ENCODE measurements at regions not wholly inside any gene's neighbourhood (a gene's known extent, or its start where the extent isn't known, plus 50 kb on each side); places are given as distances from the start of the nearest gene placed in this dataset.

DNA sequence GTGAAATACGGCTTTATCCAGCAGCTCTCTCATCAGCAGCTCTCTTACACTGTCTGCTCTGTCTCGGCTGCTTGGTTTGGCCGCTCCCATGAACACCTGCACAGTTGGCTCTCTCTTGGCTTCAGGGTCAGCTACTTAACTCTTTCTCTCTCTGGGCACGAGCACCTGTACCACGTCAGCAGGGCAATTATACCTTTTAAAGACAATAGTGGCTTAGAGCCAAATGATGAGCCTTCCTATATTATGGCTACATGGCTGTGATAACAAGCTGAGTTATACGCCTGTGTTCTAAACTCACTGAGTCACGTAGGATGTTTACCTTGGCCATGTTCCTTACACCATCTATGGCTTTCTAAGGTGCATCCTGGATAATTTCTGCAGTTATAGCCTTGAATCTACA is 69.2 kb upstream of the CTNND2 start:
- Histone ChIP-seq H3K27ac (no peak overlapping the region), H3K4me3 (no peak overlapping the region), H3K27me3 (no peaks in the 10 kb centered on the region), H3K36me3 (no peaks in the 10 kb centered on the region), H3K9me3 (no peaks in the 10 kb centered on the region), H3K4me1 (no peaks in the 10 kb centered on the region)
- intact Hi-C loops (cut with DNase I; ENCODE audit: low total_unique reads): no loop called here
- no peak for TF ChIP-seq POLR2AphosphoS5 (IDR thresholded peaks at IDR 0.05)
- TF ChIP-seq, protein P1, sequence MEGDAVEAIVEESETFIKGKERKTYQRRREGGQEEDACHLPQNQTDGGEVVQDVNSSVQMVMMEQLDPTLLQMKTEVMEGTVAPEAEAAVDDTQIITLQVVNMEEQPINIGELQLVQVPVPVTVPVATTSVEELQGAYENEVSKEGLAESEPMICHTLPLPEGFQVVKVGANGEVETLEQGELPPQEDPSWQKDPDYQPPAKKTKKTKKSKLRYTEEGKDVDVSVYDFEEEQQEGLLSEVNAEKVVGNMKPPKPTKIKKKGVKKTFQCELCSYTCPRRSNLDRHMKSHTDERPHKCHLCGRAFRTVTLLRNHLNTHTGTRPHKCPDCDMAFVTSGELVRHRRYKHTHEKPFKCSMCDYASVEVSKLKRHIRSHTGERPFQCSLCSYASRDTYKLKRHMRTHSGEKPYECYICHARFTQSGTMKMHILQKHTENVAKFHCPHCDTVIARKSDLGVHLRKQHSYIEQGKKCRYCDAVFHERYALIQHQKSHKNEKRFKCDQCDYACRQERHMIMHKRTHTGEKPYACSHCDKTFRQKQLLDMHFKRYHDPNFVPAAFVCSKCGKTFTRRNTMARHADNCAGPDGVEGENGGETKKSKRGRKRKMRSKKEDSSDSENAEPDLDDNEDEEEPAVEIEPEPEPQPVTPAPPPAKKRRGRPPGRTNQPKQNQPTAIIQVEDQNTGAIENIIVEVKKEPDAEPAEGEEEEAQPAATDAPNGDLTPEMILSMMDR (IDR thresholded peaks at IDR 0.05): no peak
- DNase-seq (ENCODE audit: low spot score in 2 of 2): no peak

DNA sequence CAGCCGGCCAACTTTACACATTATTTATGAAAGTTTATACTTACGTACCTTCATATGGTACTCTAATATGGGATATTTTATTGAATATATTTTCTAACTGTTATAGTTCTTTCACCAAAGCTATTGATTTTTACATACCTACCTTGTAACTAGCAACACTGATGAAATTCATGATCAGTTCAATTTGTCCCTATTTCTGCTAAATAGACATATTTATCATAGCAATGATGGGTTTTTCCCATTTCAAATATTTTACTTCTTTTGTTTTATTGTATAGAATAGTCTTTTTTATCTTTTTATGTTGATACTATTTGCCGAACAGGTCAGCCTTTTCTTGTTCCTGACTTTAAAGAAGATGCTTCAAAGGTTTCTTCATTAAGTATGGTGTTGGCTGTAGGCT is 59.0 kb upstream of the CTNND2 start:
- Histone ChIP-seq H3K9me3 (no peaks in the 10 kb centered on the region), H3K4me1 (no peaks in the 10 kb centered on the region), H3K4me3 (no peak overlapping the region), H3K27ac (no peak overlapping the region), H3K27me3 (no peaks in the 10 kb centered on the region), H3K36me3 (no peaks in the 10 kb centered on the region)
- TF ChIP-seq POLR2AphosphoS5 (IDR thresholded peaks at IDR 0.05): no peak
- TF ChIP-seq, protein P1 (IDR thresholded peaks at IDR 0.05): no peak
- intact Hi-C loops (cut with DNase I; ENCODE audit: low total_unique reads): no loop called here
- DNase-seq (ENCODE audit: low spot score in 2 of 2): no peak

DNA sequence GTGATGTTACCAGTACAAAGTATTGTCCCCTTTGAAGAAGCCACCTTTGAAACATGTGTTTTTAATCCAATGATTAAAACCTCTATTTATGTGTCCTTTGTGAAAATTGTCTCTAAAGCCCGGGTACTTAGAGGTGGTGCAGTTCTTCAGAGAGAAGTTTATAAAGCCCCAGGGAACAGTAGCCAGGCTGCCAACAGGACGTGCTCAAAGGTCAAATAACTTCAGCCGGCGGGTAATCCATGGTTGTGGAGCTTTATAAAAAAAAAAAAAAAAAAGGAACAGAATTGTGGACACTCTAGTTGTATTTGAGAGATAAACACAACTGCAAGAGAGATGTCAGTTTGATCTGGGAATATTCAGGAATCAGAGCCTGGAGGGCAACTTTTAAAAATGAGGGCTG is 57.9 kb upstream of the CTNND2 start:
- Histone ChIP-seq H3K27ac (no peak overlapping the region), H3K36me3 (no peaks in the 10 kb centered on the region), H3K9me3 (no peaks in the 10 kb centered on the region), H3K4me3 (no peak overlapping the region), H3K27me3 (no peaks in the 10 kb centered on the region), H3K4me1 (no peaks in the 10 kb centered on the region)
- TF ChIP-seq POLR2A (IDR thresholded peaks at IDR 0.05): no peak
- TF ChIP-seq, protein P1 (IDR thresholded peaks at IDR 0.05): no peak
- TF ChIP-seq POLR2AphosphoS5 (IDR thresholded peaks at IDR 0.05): no peak
- intact Hi-C loops (cut with DNase I; ENCODE audit: low total_unique reads): no loop called here
- no peak for DNase-seq (ENCODE audit: low spot score in 2 of 2)

DNA sequence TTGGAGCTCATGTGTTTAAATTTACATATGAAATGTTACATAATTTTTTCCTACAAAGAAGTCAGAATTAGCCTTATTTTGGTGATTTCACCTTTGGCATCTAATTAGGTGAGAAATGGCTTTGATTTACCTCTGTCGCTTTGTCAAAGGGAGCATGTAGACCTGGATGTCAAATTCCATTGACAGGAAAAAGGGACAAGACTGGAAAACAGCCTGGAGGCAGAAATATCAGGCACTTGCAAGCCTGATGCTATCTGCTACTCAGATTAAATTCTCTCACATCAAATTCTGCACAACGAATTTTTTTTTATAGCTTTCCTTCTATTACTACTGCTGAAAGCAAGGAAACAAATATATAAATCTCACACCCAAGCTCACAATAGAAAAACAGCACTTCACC is 54.1 kb upstream of the CTNND2 start:
- no peak overlapping the region for H3K27ac ChIP-seq
- no peaks in the 10 kb centered on the region for H3K27me3 ChIP-seq
- TF ChIP-seq POLR2AphosphoS5 (IDR thresholded peaks at IDR 0.05): no peak
- TF ChIP-seq POLR2A (IDR thresholded peaks at IDR 0.05): no peak
- TF ChIP-seq, protein P1 (IDR thresholded peaks at IDR 0.05): no peak
- H3K4me3 ChIP-seq: no peak overlapping the region
- no peaks in the 10 kb centered on the region for H3K4me1 ChIP-seq
- no peak for DNase-seq (ENCODE audit: low spot score in 2 of 2)
- no peaks in the 10 kb centered on the region for H3K9me3 ChIP-seq
- H3K36me3 ChIP-seq: no peaks in the 10 kb centered on the region
- intact Hi-C loops (cut with DNase I; ENCODE audit: low total_unique reads): no loop called here

DNA sequence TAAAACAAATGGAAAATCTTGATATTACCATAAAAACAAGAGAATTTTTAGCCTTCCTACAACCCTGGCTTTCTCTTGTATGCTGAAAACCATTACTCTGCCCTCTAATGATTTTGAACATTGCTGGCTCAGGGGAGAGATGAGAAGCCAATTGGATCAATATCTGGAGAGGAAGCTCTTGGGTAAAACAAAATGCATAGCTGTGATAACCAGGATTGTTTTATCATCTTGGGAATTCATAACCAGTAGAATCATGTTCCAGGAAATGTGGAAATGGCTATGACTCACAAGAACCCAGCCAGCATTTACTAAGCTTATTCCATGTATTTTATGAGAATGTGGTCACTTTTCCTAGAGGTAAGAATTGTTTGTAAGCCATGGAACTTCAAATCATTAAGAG is 51.1 kb upstream of the CTNND2 start:
- TF ChIP-seq POLR2A (IDR thresholded peaks at IDR 0.05) (no peak), POLR2AphosphoS5 (IDR thresholded peaks at IDR 0.05) (no peak)
- TF ChIP-seq, protein P1 (IDR thresholded peaks at IDR 0.05): no peak
- H3K9me3 ChIP-seq: no peaks in the 10 kb centered on the region
- no peak overlapping the region for H3K27ac ChIP-seq
- DNase-seq (ENCODE audit: low spot score in 2 of 2): no peak
- H3K4me1 ChIP-seq: no peaks in the 10 kb centered on the region
- no peaks in the 10 kb centered on the region for H3K27me3 ChIP-seq
- intact Hi-C loops (cut with DNase I; ENCODE audit: low total_unique reads): no loop called here
- H3K4me3 ChIP-seq: no peak overlapping the region
- no peaks in the 10 kb centered on the region for H3K36me3 ChIP-seq

Measured in breast epithelium (tissue), 4 donors.